Activated CD4-positive, alpha-beta T cell treated with anti-CD3 and anti-CD28 coated beads, Interleukin-2, amount 50 U/mL, for 48 hours (primary cell): ENCODE measurements at regions not wholly inside any gene's neighbourhood (a gene's known extent, or its start where the extent isn't known, plus 50 kb on each side); places are given as distances from the start of the nearest gene placed in this dataset.
"Not testable (repeated sequence)": the region's sequence is repeated elsewhere in the genome, so short reads cannot be mapped to it uniquely, and the experiment has no call there.

Experiments used
- DNase-seq, 2 experiments: peaks; one replicate each; pipeline ENCODE4 v3.0.0-alpha.2; 2020

DNA sequence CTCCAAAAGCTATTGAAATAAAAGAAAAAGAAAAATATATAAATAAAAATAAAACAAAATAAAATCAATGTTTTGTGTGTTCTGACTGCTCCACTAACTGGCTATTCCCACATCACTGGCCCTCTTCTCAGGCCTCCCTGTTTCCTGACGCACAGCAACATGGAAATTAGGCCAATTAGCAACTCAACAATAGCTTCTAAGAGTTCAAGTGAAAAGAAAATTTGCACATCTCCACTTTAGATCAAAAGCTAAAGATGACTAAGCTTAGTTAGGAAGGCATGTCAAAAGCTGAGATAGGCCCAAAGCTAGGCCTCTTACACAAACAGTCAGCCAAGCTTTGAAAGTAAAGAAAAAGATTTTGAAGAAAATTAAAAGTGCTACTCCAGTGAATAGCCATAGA lies 200.8 kb downstream of the DUSP6 start:
- DNase-seq, result no peak

DNA sequence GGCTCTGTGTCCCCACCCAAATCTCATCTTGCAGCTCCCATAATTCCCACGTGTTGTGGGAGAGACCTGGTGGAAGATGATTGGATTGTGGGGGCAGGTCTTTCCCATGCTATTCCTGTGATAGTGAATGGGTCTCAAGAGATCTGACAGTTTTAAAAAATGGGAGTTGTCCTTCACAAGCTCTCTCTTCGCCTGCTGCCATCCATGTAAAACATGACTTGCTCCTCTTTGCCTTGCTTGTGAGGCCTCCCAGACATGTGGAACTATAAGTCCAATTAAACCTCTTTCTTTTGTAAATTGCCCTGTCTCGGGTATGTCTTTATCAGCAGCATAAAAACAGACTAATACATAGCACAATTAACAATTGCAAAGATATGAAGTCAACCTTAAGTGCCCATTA lies 201.5 kb downstream of the DUSP6 start:
- not testable (repeated sequence) for DNase-seq

GRCh38 chr12:89140602-89141238 lies 211.6 kb downstream of the DUSP6 start:
- DNase-seq, result no peak

DNA sequence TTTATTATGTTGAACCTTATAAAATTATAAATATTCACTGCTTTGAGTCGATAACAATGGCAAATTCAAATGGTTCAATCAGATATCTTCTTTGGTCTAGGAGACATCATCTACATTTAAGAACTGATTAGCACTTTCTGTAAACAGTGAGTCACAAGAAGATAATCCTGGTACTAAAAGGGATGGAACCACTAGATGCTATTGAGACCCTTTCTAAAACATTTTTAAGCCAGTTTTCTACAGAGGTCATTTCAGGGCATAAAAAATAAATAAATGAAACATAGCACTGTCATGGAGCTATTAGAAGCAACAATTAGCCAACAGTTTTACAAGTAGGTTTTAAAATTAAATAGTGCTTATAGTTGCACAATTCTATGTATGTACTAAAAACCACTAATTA lies 212.2 kb downstream of the DUSP6 start:
- DNase-seq, result no peak

DNA sequence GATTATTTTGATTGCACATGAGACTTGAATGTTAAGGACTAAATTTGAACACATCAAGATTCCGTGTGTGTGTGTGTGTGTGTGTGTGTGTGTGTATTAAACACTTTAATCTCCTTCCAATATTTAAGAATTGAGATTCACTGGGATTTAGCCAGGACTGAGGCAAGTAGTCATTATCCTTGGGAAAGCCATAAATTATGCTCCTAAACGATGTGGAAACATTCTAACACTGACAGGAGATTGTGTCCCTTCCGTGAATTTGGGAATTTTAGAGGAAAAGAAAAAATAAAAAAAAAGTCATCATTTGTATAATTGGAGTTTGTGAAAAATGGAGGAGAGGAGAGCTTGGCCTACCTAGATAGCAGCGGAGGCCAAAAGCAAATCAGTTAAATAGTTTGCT lies 212.9 kb downstream of the DUSP6 start:
- no peak for DNase-seq

DNA sequence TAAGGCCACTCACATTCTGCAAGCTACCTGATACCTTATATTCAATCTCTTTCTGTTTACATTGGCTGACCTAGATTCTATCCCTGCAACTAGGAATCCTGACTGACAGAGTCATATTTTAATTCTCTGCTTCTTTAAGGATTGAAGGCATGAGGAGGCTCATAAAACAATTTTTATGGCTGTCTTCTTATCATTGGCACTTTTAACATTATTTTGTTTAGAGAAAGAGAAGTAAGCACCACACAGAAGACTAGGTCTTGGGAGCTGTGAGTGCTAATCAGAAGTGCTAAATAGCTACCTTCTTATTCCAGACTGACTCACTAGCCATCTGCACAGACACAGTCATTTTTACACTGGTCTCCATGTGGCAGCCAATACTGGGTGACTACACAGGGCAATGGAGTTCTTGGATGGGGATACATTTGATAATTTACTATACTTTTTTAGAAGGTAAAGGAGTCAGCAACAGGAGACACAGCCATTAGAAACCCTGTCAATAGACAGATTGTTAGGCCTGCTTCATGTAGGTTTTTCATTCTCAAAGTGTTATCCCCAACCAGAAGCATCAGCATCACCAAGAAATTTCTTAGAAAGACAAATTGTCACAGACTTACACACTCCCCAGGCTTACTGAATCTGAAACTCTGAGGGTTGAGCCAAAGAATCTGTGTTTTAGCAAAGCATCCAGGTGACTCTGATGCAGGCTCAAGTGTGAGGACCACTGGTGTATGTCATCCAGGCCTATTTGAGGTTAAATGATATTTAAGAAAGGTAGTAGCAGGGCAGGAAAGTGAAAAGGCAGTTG lies 214.1 kb downstream of the DUSP6 start:
- DNase-seq, result peak in 1 of 2 experiments; percentile 23

DNA sequence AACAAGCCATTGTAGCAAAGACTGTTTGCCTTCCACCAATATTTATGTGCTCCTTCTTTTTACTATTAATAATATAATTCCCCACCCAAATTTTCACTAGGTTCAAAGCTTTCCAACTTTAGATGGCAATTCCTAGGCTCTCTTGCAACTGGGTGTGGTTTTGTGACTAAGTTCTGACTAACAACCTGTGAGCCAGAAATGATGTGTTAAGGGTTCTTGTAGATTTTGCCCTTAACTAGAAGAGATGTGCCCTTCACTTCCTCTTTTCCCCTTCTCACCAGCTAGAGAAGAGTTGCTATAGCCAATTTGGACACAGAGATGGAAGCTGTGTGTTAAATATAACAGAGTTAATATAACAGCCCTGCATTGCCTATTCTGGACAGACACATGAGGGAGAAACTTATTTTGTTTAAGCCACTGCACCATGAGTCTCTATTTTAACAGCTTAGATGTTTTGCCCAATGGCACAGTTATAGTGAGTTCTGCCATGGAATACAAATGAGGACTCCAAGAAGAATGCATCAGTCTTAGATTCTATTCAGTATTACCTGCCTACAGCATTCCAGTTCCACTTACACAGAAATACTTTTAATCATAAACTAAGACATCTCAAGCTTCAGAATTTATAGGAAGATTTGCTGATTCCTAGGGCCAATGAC lies 216.2 kb downstream of the DUSP6 start:
- DNase-seq, result no peak

GRCh38 chr12:89134213-89134770 lies 218.0 kb downstream of the DUSP6 start:
- no peak for DNase-seq

DNA sequence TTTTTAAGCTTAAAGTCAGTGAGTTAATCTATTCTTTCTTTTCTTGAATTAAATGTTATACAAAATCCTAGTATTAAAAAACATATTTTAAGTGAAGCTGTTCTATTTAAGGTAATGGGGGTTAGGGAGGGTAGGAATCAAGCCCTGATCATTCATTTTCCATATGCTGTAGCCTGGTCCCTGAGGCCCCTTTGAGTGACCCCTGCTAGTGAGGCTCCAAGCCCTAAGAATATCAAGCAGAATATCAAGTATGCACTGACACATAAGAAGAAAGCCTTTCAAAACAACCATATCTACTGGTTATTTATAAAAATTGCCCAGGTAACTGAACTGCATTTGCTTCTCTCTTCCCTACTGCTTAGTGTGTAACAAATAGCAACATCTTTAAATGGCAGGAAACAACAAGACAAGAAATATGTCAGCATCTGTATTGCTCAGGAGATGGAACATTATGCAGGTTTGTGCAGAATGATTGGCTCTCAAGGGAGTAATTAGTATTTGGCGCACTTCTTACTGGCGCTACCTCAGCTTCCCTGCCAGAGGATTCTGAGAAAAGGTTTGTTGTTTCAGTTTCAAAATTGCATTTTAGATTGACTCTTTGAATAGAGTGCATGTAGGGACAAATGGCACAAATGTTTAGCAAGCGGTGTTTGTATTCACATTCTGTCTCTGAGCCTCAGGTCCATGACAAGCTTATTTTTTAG lies 223.0 kb downstream of the DUSP6 start:
- no peak for DNase-seq

DNA sequence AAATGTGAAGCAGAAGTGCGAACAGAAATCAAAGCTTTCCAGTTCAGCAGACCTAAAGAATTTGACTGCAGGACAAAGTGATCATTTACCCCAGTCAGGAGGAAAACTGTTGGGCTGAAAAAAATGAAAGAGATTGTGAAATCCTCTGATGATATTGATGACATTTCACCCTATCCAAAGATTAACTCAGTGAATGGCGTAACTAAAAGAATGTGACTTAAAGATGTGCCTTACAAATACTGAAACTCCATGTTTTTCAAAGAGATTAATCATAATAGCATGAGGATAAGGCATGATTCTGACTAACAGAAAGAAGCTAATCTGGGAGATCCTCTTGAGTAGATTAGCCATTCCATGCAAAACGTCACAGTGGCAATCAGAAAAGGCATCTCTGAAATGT lies 225.6 kb downstream of the DUSP6 start:
- DNase-seq, result no peak

GRCh38 chr12:89122852-89123251 lies 229.4 kb downstream of the DUSP6 start:
- no peak for DNase-seq

DNA sequence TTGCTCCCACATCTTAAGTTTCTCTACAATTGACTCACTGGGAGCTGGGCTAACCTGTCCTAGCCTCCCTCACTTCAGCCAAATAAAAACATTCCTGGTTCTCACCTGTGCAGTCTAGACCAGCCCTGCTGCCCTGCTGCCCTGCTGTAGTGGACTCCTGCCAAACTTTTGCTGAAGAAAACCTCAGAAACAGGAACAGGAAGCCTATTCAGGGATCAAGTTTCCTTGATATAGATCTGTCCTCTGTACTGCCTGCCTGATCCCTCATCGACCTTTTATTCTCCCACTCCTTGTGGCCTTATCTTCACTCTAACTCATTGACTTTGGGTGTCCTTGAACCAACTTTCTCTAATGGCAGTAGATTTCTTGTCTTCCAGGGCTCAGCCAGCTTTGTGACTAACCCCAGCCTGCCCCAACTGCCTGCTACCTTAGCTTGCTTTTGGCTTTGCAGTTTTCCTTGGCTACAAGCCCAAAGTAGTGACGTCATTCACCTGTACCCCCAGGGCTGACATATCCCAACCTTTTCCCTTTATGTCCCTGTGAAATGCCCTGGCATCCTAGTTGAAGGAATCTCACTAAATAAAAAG lies 234.8 kb downstream of the DUSP6 start:
- DNase-seq, result no peak

DNA sequence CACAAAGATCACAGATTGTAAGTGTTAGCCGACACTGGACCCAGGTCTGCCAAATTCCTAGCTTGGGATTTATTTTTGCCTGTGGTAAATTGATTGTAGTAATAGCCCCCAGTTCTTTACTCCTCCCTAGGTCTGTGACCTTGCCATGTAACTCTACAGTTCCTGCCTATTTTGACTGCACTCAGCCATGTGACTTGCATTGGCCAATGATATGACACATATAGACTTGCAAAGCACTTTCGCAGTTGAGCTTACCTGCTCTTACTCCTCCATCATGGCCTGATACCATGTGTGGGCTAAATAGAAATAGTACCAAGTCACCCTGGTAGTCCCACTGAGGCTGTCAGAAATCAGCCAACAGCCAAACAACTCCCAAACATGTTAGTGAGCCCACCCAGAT lies 240.3 kb downstream of the DUSP6 start:
- no peak for DNase-seq

- DNase-seq, result no peak
Observed at GRCh38 chr12:89108265-89108664, 244.0 kb downstream of the DUSP6 start.

GRCh38 chr12:89106950-89107349 lies 245.4 kb downstream of the DUSP6 start:
- DNase-seq, result no peak

GRCh38 chr12:89105243-89105642 lies 247.1 kb downstream of the DUSP6 start:
- no peak for DNase-seq

- DNase-seq, result no peak
Observed at GRCh38 chr12:89103831-89104230, 248.5 kb downstream of the DUSP6 start.

- no peak for DNase-seq
Observed at GRCh38 chr12:89101440-89101839, 250.9 kb downstream of the DUSP6 start.

- DNase-seq, result no peak
Observed at GRCh38 chr12:89098441-89099112, 253.7 kb downstream of the DUSP6 start.

DNA sequence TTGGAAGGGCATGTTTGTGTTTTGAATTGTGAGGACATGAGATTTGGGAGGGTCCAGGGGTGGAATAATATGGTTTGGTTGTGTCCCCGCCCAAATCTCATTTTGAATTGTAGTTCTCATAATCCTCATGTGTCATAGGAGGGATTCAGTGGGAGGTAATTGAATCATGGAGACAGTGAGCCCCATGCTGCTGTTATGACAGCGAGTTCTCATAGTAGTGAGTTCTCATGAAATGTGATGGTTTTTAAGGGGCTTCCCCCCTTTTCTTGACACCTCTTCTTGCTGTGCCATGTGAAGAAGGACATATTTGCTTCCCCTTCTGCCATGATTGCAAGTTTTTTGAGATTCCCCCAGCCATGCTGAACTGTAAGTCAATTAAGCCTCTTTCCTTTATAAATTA lies 260.0 kb downstream of the DUSP6 start:
- peak; percentile 15 to 25 for DNase-seq

GRCh38 chr12:89091293-89091841 lies 260.9 kb downstream of the DUSP6 start:
- DNase-seq, result no peak

GRCh38 chr12:89089264-89089663 lies 263.0 kb downstream of the DUSP6 start:
- no peak for DNase-seq
